Jurkat, Clone E6-1 (cell line): ENCODE measurements at regions not wholly inside any gene's neighbourhood (a gene's known extent, or its start where the extent isn't known, plus 50 kb on each side); places are given as distances from the start of the nearest gene placed in this dataset.
"Not testable (repeated sequence)": the region's sequence is repeated elsewhere in the genome, so short reads cannot be mapped to it uniquely, and the experiment has no call there.

Source experiments
- DNase-seq: peaks from one replicate; pipeline ENCODE4 v3.0.0-alpha.2; 2011; ENCODE audit warnings: low read depth, low spot score
- H3K4me3 ChIP-seq: 2 replicates; pipeline ENCODE4 v1.5.1; 2011; ENCODE audit warnings: mild to moderate bottlenecking, low read length, control low read depth, moderate library complexity

GRCh38 chr2:62343206-62343605 lies 147.3 kb downstream of the B3GNT2 start:
- no peak for DNase-seq
- H3K4me3 ChIP-seq, result no peak overlapping the region

DNA sequence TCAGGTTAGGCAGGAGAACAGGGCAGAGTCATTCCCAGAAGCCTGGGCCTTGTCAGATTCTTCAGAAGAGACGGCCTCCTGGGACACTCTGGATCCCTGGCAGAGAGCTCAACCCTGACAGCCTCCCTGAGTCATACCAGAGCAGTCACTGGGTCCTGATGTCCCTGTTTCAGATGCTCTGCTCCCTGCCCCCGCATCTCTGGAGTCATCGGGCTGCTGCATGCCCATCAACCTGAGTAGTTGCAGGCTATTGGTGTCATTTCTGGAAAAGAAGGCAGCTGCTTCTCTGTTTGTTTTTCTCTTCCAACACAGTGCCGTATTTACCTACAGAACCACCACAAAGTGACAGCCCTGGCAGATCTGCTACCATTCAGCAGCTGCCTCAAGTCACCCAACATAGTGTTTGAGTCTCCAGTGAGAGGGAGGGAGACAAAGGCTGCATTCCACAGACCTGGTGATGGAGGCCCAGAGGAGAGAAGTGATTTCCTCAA lies 145.1 kb downstream of the B3GNT2 start:
- no peak overlapping the region for H3K4me3 ChIP-seq
- DNase-seq, result no peak

DNA sequence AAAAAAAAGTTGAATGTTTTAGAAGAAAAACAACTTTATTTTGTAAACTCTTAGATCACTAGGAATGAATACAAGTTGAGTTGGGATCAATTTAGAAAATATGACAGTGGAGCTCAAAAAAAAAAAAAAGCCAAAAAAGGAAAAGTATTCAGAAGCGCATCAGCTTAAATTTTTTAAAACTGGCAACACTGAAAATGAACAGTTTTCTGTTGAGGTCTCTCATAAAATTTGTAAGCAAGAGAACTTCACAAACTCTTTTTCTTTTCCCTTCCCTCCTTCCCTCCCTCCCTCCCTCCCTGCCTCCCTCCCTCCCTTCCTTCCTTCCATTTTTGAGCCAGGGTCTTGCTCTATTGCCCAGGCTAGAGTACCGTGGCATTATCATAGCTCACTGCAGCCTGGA lies 143.9 kb downstream of the B3GNT2 start:
- no peak overlapping the region for H3K4me3 ChIP-seq
- no peak for DNase-seq

DNA sequence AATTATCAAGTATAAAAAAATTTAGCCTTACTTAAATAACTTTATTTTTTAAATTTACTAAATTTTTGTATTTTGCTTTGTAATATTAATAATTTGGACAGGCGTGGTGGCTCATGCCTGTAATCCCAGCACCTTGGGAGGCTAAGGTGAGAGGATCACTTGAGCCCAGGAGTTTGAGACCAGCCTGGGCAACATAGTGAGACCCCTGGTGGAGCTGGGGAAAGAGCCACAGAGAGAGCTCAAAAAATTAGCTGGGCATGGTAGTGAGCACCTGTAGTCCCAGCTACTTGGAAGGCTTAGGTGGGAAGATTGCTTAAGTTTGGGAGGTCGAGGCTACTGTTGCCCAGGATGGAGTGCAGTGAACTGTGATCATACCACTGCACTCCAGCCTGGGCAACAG lies 143.5 kb downstream of the B3GNT2 start:
- H3K4me3 ChIP-seq, result no peak overlapping the region
- DNase-seq, result no peak

GRCh38 chr2:62338111-62338510 lies 142.2 kb downstream of the B3GNT2 start:
- no peak for DNase-seq

DNA sequence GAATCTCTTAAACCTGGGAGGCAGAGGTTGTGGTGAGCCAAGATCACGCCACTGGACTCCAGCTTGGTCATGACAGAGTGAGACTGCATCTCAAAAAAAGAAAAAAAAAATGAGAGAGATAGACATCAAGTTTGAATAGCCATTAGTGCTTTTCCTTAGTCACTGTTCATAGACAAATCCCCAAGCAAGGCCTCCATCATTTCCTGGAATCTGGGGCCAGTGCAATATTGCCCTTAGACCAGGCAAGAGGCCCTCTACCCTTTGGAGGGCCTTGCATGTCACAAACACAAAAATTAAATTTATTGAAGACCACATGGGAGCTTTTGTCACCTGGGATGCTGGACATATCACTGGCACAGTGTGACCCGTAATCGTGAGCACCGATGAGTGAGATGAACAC lies 141.5 kb downstream of the B3GNT2 start:
- DNase-seq, result no peak
- H3K4me3 ChIP-seq, result no peak overlapping the region

More at GRCh38 chr2:62338111-62338510, 142.2 kb downstream of the B3GNT2 start:
- no peak overlapping the region for H3K4me3 ChIP-seq

DNA sequence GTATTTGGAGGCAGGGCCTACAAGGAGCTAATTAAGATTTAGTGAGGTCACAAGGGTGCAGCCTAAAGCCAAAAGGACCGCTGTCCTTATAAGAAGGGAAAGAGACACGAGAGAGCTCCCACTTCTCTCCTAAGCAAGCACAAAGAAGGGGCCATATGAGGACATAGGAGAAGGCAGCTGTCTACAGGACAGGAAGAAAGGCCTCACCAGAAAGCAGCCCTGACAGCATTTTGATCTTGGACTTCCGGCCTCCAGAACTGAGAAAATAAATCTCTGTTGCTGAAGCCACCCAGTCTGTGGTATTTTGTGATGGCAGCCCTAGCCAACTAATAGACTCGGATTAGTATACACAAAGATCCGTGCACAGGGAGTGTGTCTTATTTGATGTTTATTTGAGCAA lies 139.7 kb downstream of the B3GNT2 start:
- H3K4me3 ChIP-seq, result no peak overlapping the region
- DNase-seq, result no peak

- no peak for DNase-seq
- no peak overlapping the region for H3K4me3 ChIP-seq
These were observed 138.6 kb downstream of the B3GNT2 start for GRCh38 chr2:62334440-62335058.

DNA sequence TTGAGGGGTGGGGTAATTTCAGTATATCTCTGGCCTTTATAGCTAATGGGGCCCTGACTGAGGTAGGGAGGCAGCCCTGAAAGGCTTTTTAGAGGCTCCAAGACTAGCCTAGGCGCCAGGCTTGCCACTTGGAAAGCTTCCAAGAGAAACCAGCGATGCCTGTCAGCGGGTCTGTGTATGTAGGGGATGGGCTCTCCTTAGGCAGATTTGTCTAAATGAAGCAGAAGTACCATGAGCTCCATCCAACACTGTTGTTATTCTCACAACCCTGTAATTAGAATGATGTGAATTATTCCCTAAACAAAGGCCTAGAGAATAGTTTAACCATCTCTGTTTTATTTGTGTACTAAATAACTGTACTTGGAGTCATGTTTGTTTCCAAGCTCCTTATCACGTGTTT lies 138.1 kb downstream of the B3GNT2 start:
- peak; percentile 16 for DNase-seq
- no peak overlapping the region for H3K4me3 ChIP-seq

DNA sequence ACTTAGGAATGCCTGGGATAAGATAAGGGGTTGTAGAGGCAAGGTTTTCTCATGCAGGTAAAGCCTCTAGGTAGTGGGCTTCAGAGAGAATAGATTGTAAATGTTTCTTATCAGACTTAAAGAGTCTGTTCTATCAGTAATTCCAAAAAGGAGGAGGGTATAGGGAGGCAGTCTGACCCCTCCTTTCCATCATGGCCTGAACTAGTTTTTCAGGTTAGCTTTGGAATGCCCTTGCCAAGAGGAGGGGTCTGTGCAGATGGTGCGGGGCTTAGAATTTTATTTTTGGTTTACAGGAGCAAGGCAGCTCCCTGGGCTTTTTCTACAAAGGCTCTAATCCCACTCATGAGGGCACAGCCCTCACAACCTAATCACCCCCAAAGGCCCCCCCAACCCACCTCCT lies 135.0 kb downstream of the B3GNT2 start:
- H3K4me3 ChIP-seq, result no peak overlapping the region
- DNase-seq, result no peak

GRCh38 chr2:62329797-62330196 lies 133.9 kb downstream of the B3GNT2 start:
- H3K4me3 ChIP-seq, result no peak overlapping the region
- DNase-seq, result no peak

- H3K4me3 ChIP-seq, result no peak overlapping the region
- no peak for DNase-seq
These were observed 130.8 kb downstream of the B3GNT2 start for GRCh38 chr2:62326735-62327134.

DNA sequence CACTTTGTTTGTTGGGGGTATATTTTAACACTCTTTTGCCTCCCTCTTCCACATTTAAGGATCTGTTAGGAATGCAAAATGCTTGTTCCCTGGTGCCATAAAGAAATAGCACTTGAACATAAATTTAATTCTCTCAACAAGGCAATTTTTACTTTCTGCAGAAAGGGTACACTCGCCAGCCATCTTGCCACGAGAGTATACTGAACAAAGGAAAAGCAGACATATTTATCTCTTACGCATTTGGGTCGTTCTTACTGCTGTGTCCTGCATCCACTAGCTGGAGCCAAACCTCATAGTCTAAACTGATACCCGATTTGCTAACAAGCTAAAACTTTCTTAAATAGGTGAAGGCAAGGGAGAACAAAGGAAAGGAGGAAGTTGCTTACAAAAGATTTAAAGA lies 129.5 kb downstream of the B3GNT2 start:
- DNase-seq, result no peak
- no peak overlapping the region for H3K4me3 ChIP-seq

DNA sequence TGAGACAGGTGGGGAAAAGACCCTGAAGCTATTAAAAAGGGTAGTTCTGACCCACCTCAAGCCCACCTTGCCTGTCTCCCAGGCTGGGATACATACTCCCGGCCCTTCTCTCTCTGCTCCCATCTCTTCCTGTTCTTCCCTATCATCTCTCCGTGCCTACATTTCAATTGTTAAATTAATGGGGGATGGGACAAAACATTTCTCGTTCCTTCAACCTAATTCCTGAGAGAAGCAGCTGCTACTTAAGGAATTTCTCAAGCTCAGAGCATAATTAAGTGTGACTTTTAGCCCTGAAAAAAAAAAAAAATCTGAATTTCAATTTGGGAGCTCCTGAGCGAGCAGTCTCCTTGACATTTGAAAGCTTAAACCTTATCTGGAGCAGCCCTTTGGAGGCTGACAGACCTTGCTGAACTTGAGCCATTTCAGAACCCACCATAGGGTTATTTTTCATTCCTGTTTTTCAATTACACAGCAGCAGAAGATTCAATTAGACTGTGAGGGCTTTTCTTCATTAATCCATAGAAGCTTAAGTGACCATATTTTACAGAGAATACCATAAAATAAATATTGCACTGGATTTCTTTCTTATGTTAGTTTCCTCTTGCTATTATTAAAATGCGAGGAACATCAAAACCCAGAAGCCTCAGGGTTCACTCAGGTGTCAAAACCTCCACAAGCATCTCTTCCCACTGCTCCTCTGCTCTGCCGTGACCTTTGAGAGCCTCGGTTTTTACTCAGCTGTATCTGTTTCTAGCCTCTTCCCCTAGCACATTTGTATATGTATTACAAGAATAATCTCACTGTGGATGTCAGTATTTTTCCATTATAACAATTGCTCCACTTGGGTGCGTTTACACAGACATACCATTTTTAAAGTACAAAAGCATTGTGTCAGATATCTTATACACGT lies 125.7 kb downstream of the B3GNT2 start:
- DNase-seq, result no peak
- H3K4me3 ChIP-seq, result no peak overlapping the region

GRCh38 chr2:62320657-62321357 lies 124.9 kb downstream of the B3GNT2 start:
- H3K4me3 ChIP-seq, result no peak overlapping the region
- no peak for DNase-seq

GRCh38 chr2:62320137-62320536 lies 124.2 kb downstream of the B3GNT2 start:
- not testable (repeated sequence) for DNase-seq, H3K4me3 ChIP-seq

- no peak overlapping the region for H3K4me3 ChIP-seq
These were observed 123.2 kb downstream of the B3GNT2 start for GRCh38 chr2:62319070-62319469.

GRCh38 chr2:62315476-62315875 lies 119.6 kb downstream of the B3GNT2 start:
- no peak overlapping the region for H3K4me3 ChIP-seq
- no peak for DNase-seq

More at GRCh38 chr2:62319070-62319469, 123.2 kb downstream of the B3GNT2 start:
- no peak for DNase-seq

DNA sequence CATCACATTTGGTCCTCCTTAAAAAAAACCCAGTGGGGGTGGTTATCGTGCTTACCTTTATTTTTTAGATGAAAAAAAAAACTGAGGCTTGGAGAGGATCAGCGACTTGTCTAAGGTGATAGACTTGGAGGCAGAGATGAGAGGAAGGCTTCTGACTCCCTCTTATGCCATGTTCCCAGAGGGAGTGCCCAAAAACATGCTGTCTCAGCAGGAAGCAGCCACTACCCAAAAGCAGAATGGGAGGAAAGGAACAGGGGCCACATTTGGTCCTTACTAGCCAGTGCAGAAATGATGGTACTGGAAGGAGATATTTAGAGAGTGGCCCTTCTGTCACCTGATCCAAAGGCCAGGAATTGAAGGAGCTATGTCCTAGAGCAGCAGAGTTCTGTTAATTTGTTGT lies 118.4 kb downstream of the B3GNT2 start:
- no peak overlapping the region for H3K4me3 ChIP-seq
- DNase-seq, result no peak
